ENCODE measurements at regions not wholly inside any gene's neighbourhood (a gene's known extent, or its start where the extent isn't known, plus 50 kb on each side); places are given as distances from the start of the nearest gene placed in this dataset.

- TF ChIP-seq CTCF (IDR thresholded peaks at IDR 0.05; ENCODE audit: low read depth, low read length, poor library complexity, severe bottlenecking) (no peak), EZH2phosphoT487 (IDR thresholded peaks at IDR 0.05; ENCODE audit: borderline replicate concordance, low read length) (no peak)
Observed at GRCh38 chr5:173806270-173807035, 81.7 kb upstream of the CPEB4 start.
